Upper lobe of left lung (tissue), 6 donors: ENCODE measurements at regions not wholly inside any gene's neighbourhood (a gene's known extent, or its start where the extent isn't known, plus 50 kb on each side); places are given as distances from the start of the nearest gene placed in this dataset.

Experiments used
- ATAC-seq, 2 donors: fragments of 200-7000 bp; cut with Tn5 transposase; one replicate each; pipeline ENCODE4 v1.9.1; 2022; ENCODE audit warnings: mild to moderate bottlenecking in 2 of 2, moderate library complexity in 2 of 2; ENCODE audit not compliant: low FRiP score in 2 of 2
- DNase-seq, 2 donors: peaks; one replicate each; pipeline ENCODE4 v3.0.0-alpha.2; 2019 to 2020
- H3K27ac ChIP-seq, 4 donors: fragments of 200-600 bp; sonication (generic); one replicate each; pipeline ENCODE4 v1.5.1; 2016 to 2019
- H3K27me3 ChIP-seq, 4 donors: fragments of 200-600 bp; sonication (generic); one replicate each; pipeline ENCODE4 v1.5.1; 2017 to 2019
- H3K36me3 ChIP-seq, 4 donors: fragments of 200-600 bp; sonication (generic); one replicate each; pipeline ENCODE4 v1.5.1; 2016 to 2019
- H3K4me1 ChIP-seq, 4 donors: fragments of 200-600 bp; sonication (generic); one replicate each; pipeline ENCODE4 v1.5.1; 2018 to 2019
- H3K4me3 ChIP-seq, 4 donors: fragments of 200-600 bp; sonication (generic); one replicate each; pipeline ENCODE4 v1.5.1; 2017 to 2019; ENCODE audit warnings: mild to moderate bottlenecking in 2 of 4, moderate library complexity in 1 of 4
- H3K9me3 ChIP-seq, 4 donors: fragments of 200-600 bp; sonication (generic); one replicate each; pipeline ENCODE4 v1.5.1; 2018 to 2019
- EP300 ChIP-seq, 4 donors: sonication (generic); formaldehyde crosslinking; IDR thresholded peaks; one replicate each; pipeline ENCODE4 v1.5.1; 2017; ENCODE audit warnings: antibody characterized with exemption in 4 of 4, control low read depth in 2 of 4
- POLR2A ChIP-seq, 4 donors: fragments of 450-650 bp; IDR thresholded peaks; one replicate each; pipeline ENCODE4 v1.5.1; 2016 to 2017; ENCODE audit warnings: antibody characterized with exemption in 4 of 4, mild to moderate bottlenecking in 2 of 4
- POLR2AphosphoS5 ChIP-seq, 2 donors: sonication (generic); formaldehyde crosslinking; IDR thresholded peaks; one replicate each; pipeline ENCODE4 v1.5.1; 2017; ENCODE audit warnings: antibody characterized with exemption in 2 of 2
- WGBS, 2 donors: methylation state at CpG; one replicate each; pipeline ENCODE4 v1.1.5; 2017 to 2018; 5-methylcytosine and 5-hydroxymethylcytosine counted together
- TF ChIP-seq, protein P1 (sequence below), 6 experiments: fragments of 450-650 bp in 4 of 6; fragments of 200-600 bp in 2 of 6; sonication (generic) in 2 of 6; IDR thresholded peaks; one replicate each; pipeline ENCODE4 v1.5.1; 2016 to 2019; ENCODE audit warnings: antibody characterized with exemption in 6 of 6
- donor health status: DM: no; HTN: no; CAD: no; lungs with moderate emphysema.
- donor health status: DM: no; HTN: yes; CAD: no; lungs with severe emphysema.

DNA sequence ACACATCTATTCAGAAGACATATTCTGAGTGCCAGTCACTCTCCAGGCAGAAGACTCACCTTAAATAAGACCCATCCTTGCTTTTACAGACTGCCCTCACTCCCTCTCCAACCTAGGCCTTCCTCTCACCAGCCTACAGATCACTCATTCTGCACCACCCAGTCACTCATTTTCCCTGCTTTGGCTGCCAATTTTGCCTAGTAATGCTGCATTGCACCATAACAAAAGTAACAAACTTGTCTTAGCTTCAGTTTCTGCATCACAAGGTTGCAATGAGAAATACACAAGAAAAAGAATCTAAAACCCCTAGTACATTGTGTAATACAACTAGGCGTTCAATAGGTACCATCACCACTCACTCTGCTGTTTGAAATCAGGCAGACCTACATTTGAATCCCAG is 292.4 kb downstream of the PLPP3 start:
- H3K27me3 ChIP-seq, result no peaks in the 10 kb centered on the region
- peaks cover 0 to 6% (median 5%) of the 10 kb centered on the region in 4 donors for H3K4me1 ChIP-seq
- ATAC-seq, result no peak
- H3K36me3 ChIP-seq, result no peaks in the 10 kb centered on the region
- H3K27ac ChIP-seq, result no peak overlapping the region
- no peaks in the 10 kb centered on the region for H3K9me3 ChIP-seq
- WGBS, 2 donors, result 85 to 86% methylated on average over 1 of the region's 1 CpG
- H3K4me3 ChIP-seq, result no peak overlapping the region
- no peak for DNase-seq
- TF ChIP-seq, protein P1, sequence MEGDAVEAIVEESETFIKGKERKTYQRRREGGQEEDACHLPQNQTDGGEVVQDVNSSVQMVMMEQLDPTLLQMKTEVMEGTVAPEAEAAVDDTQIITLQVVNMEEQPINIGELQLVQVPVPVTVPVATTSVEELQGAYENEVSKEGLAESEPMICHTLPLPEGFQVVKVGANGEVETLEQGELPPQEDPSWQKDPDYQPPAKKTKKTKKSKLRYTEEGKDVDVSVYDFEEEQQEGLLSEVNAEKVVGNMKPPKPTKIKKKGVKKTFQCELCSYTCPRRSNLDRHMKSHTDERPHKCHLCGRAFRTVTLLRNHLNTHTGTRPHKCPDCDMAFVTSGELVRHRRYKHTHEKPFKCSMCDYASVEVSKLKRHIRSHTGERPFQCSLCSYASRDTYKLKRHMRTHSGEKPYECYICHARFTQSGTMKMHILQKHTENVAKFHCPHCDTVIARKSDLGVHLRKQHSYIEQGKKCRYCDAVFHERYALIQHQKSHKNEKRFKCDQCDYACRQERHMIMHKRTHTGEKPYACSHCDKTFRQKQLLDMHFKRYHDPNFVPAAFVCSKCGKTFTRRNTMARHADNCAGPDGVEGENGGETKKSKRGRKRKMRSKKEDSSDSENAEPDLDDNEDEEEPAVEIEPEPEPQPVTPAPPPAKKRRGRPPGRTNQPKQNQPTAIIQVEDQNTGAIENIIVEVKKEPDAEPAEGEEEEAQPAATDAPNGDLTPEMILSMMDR (IDR thresholded peaks at IDR 0.05), result no peak
- no peak for TF ChIP-seq POLR2A (IDR thresholded peaks at IDR 0.05)
- TF ChIP-seq POLR2AphosphoS5 (IDR thresholded peaks at IDR 0.05), result no peak
- TF ChIP-seq EP300 (IDR thresholded peaks at IDR 0.05), result no peak

DNA sequence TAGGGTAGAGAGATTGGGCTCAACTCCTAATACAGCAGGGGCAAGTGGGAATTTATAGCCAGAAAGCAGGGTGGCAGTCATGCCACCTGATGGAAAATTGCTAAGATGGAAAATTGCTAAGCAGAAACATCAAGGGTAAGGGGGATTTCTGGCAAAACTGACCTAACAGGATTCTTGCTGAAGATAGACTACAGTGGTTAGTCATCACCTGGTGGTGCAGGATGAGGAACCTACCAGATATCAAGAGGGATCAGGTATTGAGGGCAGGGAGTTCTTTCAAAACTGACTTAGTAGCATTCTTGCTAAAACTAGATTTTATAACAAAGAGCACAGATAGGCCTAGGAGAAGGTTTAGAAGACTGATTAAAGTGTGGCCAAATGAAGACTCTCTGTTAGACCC is 292.9 kb downstream of the PLPP3 start:
- Histone ChIP-seq H3K27me3 (no peaks in the 10 kb centered on the region), H3K36me3 (no peaks in the 10 kb centered on the region), H3K9me3 (no peaks in the 10 kb centered on the region), H3K27ac (no peak overlapping the region), H3K4me1 (peaks cover 0 to 2% (median under 1%) of the 10 kb centered on the region in 4 donors), H3K4me3 (no peak overlapping the region)
- DNase-seq (no peak), ATAC-seq (no peak)
- TF ChIP-seq POLR2AphosphoS5 (IDR thresholded peaks at IDR 0.05) (no peak), EP300 (IDR thresholded peaks at IDR 0.05) (no peak)
- TF ChIP-seq, protein P1 (IDR thresholded peaks at IDR 0.05), result no peak

DNA sequence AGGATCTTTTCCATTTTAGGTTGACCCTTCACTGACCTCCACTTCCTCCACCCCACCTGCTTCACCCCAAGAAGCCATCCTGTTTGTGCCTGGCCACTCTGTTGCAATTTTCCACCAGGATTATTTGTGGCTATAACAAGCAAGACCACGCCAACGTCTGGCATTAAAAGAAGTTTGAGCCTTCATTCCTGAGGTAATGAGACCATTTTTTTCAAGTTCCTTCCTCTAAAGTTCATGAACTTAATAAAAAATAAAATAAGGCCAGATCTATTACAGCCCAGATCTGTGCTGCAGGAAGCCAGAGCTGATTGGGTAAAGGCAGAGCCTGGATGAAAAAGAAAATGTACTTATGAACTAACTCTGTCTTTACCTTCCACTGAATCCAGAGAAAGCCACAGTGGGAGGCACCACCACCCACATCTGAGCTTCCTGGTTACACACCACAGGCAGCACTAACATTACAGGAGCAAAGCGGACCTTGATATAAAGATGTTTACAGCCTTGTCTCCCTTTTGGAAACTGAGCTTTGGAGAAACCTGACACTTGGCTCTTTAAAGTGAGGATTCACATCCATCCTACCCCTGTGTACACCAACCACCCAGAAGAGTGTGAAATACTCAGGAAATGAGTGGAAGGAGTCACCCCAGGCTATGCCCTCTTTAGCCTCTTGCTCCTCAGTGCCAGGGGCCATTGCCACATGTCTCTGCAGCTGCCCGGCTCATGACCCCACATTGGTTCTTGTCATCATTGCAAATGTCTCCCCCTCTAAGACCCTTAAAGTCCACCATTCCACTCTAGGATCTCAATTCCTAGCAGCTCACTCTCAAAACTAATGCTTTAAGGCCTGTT is 293.6 kb downstream of the PLPP3 start:
- DNase-seq, result no peak
- Histone ChIP-seq H3K27me3 (no peaks in the 10 kb centered on the region), H3K27ac (no peak overlapping the region), H3K36me3 (no peaks in the 10 kb centered on the region), H3K4me1 (no peaks in the 10 kb centered on the region), H3K9me3 (no peaks in the 10 kb centered on the region), H3K4me3 (no peak overlapping the region)
- TF ChIP-seq, protein P1 (IDR thresholded peaks at IDR 0.05), result no peak
- no peak for TF ChIP-seq POLR2AphosphoS5 (IDR thresholded peaks at IDR 0.05)
- TF ChIP-seq EP300 (IDR thresholded peaks at IDR 0.05), result no peak
- TF ChIP-seq POLR2A (IDR thresholded peaks at IDR 0.05), result no peak
- ATAC-seq, result peak in 1 of 2 donors; percentile 21
- 67 to 73% methylated on average over 4 of the region's 4 CpGs for WGBS, 2 donors

GRCh38 chr1:56284928-56285327 is 294.4 kb downstream of the PLPP3 start:
- H3K36me3 ChIP-seq, result no peaks in the 10 kb centered on the region
- no peak overlapping the region for H3K4me3 ChIP-seq
- 44 to 55% methylated on average over 3 of the region's 3 CpGs for WGBS, 2 donors
- no peak for TF ChIP-seq POLR2A (IDR thresholded peaks at IDR 0.05)
- no peak for TF ChIP-seq EP300 (IDR thresholded peaks at IDR 0.05)
- TF ChIP-seq POLR2AphosphoS5 (IDR thresholded peaks at IDR 0.05), result no peak
- TF ChIP-seq, protein P1 (IDR thresholded peaks at IDR 0.05), result no peak
- ATAC-seq (peak in 1 of 2 donors; percentile 84), DNase-seq (no peak)
- no peak overlapping the region for H3K27ac ChIP-seq
- H3K4me1 ChIP-seq, result no peaks in the 10 kb centered on the region
- no peaks in the 10 kb centered on the region for H3K9me3 ChIP-seq
- no peaks in the 10 kb centered on the region for H3K27me3 ChIP-seq

DNA sequence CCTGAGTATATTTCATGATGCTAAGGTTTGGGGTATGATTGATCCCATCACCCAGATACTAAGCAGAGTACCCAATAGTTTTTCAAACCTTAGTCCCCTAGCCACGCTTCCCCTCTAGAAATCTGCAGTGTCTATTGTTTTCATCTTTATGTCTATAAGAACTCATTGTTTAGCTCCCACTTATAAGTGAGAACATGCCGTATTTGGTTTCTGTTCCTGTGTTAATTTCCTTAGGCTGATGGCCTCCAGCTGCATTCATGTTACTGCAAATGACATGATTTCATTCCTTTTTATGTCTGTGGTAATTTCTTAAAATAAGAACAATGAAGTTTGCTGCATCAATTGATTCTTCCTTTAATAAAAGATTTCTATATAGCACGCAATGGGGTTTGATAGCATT is 301.3 kb downstream of the PLPP3 start:
- H3K4me1 ChIP-seq, result no peaks in the 10 kb centered on the region
- 66 to 80% methylated on average over 3 of the region's 3 CpGs for WGBS, 2 donors
- ATAC-seq (no peak), DNase-seq (no peak)
- no peaks in the 10 kb centered on the region for H3K27me3 ChIP-seq
- H3K36me3 ChIP-seq, result no peaks in the 10 kb centered on the region
- H3K9me3 ChIP-seq, result no peaks in the 10 kb centered on the region
- H3K4me3 ChIP-seq, result no peak overlapping the region
- TF ChIP-seq EP300 (IDR thresholded peaks at IDR 0.05), result no peak
- TF ChIP-seq, protein P1 (IDR thresholded peaks at IDR 0.05), result no peak
- no peak for TF ChIP-seq POLR2AphosphoS5 (IDR thresholded peaks at IDR 0.05)
- no peak for TF ChIP-seq POLR2A (IDR thresholded peaks at IDR 0.05)
- no peak overlapping the region for H3K27ac ChIP-seq
